Lung (tissue), 11 donors: ENCODE measurements at regions not wholly inside any gene's neighbourhood (a gene's known extent, or its start where the extent isn't known, plus 50 kb on each side); places are given as distances from the start of the nearest gene placed in this dataset.

Experiments
- ATAC-seq: fragments of 200-7000 bp; cut with Tn5 transposase; one replicate; pipeline ENCODE4 v1.9.1; 2020; ENCODE audit warnings: moderate number of reproducible peaks; ENCODE audit not compliant: insufficient read depth, low FRiP score
- DNase-seq, 3 donors: peaks; one replicate each; pipeline ENCODE4 v3.0.0-alpha.2; 2013 to 2017
- H3K27ac ChIP-seq, 2 donors: one replicate each; pipeline ENCODE4 v1.5.1; 2013; ENCODE audit warnings: mild to moderate bottlenecking in 2 of 2, moderate library complexity in 2 of 2, control low read depth in 1 of 2, inconsistent platforms in 1 of 2, low read depth in 1 of 2, low read length in 1 of 2
- H3K27me3 ChIP-seq, 3 donors: one replicate each; pipeline ENCODE4 v1.5.1; 2013; ENCODE audit warnings: low read length in 2 of 3; ENCODE audit not compliant: control insufficient read depth in 3 of 3, insufficient read depth in 3 of 3
- H3K36me3 ChIP-seq, 4 donors: one replicate each; pipeline ENCODE4 v1.5.1; 2013; ENCODE audit warnings: low read length in 4 of 4, mild to moderate bottlenecking in 1 of 4, moderate library complexity in 1 of 4; ENCODE audit not compliant: control insufficient read depth in 4 of 4, insufficient read depth in 4 of 4
- H3K4me1 ChIP-seq, 5 donors: one replicate each; pipeline ENCODE4 v1.5.1; 2013; ENCODE audit warnings: low read length in 5 of 5, mild to moderate bottlenecking in 2 of 5, moderate library complexity in 1 of 5; ENCODE audit not compliant: control insufficient read depth in 5 of 5, insufficient read depth in 5 of 5
- H3K4me3 ChIP-seq: one replicate; pipeline ENCODE4 v1.5.1; 2013; ENCODE audit warnings: mild to moderate bottlenecking, control low read depth, moderate library complexity
- H3K9ac ChIP-seq, 2 donors: one replicate each; pipeline ENCODE4 v1.5.1; 2013; ENCODE audit warnings: low read length in 2 of 2, control low read depth in 1 of 2; ENCODE audit not compliant: insufficient read depth in 1 of 2
- H3K9me3 ChIP-seq, 4 donors: one replicate each; pipeline ENCODE4 v1.5.1; 2013; ENCODE audit warnings: low read length in 3 of 4, mild to moderate bottlenecking in 1 of 4, moderate library complexity in 1 of 4; ENCODE audit not compliant: control insufficient read depth in 4 of 4, insufficient read depth in 3 of 4
- WGBS, 2 donors: extraction: QIAGEN DNeasy Blood & Tissue Kit; methylation state at CpG; one replicate each; pipeline ENCODE4 v1.1.7; 2013; 5-methylcytosine and 5-hydroxymethylcytosine counted together
- TF ChIP-seq, protein P1 (sequence below): IDR thresholded peaks from 2 replicates; pipeline ENCODE4 v1.5.1; 2012; ENCODE audit warnings: mild to moderate bottlenecking; ENCODE audit errors: control extremely low read depth, extremely low read depth
- donor health status: control.
- donor health status: control.
- donor health status: Bipolar disorder and iron deficiency.
- donor health status: healthy.
- donor health status: DM: yes; HTN: yes; CAD: no.

- Histone ChIP-seq H3K27ac (no peak overlapping the region), H3K9me3 (no peaks in the 10 kb centered on the region), H3K9ac (no peak overlapping the region), H3K36me3 (no peaks in the 10 kb centered on the region), H3K27me3 (no peaks in the 10 kb centered on the region), H3K4me3 (no peak overlapping the region), H3K4me1 (peaks cover 0 to 42% (median 16%) of the 10 kb centered on the region in 5 donors)
- 55 to 65% methylated on average over 2 of the region's 2 CpGs for WGBS, 2 donors
- ATAC-seq (no peak), DNase-seq (no peak)
- TF ChIP-seq, protein P1, sequence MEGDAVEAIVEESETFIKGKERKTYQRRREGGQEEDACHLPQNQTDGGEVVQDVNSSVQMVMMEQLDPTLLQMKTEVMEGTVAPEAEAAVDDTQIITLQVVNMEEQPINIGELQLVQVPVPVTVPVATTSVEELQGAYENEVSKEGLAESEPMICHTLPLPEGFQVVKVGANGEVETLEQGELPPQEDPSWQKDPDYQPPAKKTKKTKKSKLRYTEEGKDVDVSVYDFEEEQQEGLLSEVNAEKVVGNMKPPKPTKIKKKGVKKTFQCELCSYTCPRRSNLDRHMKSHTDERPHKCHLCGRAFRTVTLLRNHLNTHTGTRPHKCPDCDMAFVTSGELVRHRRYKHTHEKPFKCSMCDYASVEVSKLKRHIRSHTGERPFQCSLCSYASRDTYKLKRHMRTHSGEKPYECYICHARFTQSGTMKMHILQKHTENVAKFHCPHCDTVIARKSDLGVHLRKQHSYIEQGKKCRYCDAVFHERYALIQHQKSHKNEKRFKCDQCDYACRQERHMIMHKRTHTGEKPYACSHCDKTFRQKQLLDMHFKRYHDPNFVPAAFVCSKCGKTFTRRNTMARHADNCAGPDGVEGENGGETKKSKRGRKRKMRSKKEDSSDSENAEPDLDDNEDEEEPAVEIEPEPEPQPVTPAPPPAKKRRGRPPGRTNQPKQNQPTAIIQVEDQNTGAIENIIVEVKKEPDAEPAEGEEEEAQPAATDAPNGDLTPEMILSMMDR: no peak
Observed at GRCh38 chr14:53538316-53538881, 385.3 kb upstream of the DDHD1 start.

- no peaks in the 10 kb centered on the region for H3K27me3 ChIP-seq
- ATAC-seq (no peak), DNase-seq (peak in 1 of 3 donors; percentile 25)
- TF ChIP-seq, protein P1: no peak
- H3K27ac ChIP-seq: peak overlapping the region in 1 of 2 donors; percentile 31
- no peaks in the 10 kb centered on the region for H3K36me3 ChIP-seq
- WGBS, 2 donors: 85 to 91% methylated on average over 5 of the region's 5 CpGs
- no peak overlapping the region for H3K9ac ChIP-seq
- peaks cover 0 to 42% (median 16%) of the 10 kb centered on the region in 5 donors for H3K4me1 ChIP-seq
- no peaks in the 10 kb centered on the region for H3K9me3 ChIP-seq
- no peak overlapping the region for H3K4me3 ChIP-seq
Observed at GRCh38 chr14:53537422-53538315, 384.5 kb upstream of the DDHD1 start.

GRCh38 chr14:53536446-53536845, 383.3 kb upstream of the DDHD1 start:
- WGBS, 2 donors: 93 to 97% methylated on average over 2 of the region's 2 CpGs
- no peaks in the 10 kb centered on the region for H3K36me3 ChIP-seq
- H3K9me3 ChIP-seq: no peaks in the 10 kb centered on the region
- H3K4me1 ChIP-seq: peaks cover 0 to 44% (median 14%) of the 10 kb centered on the region in 5 donors
- no peak overlapping the region for H3K4me3 ChIP-seq
- TF ChIP-seq, protein P1: no peak
- H3K27me3 ChIP-seq: no peaks in the 10 kb centered on the region
- DNase-seq (no peak), ATAC-seq (no peak)
- no peak overlapping the region for H3K27ac ChIP-seq
- no peak overlapping the region for H3K9ac ChIP-seq
